Activated CD4-positive, alpha-beta memory T cell treated with anti-CD3 and anti-CD28 coated beads, Interleukin-2, amount 10 ng/mL, durations not matched to agents 7 days and 5 days (primary cell): ENCODE measurements at regions not wholly inside any gene's neighbourhood (a gene's known extent, or its start where the extent isn't known, plus 50 kb on each side); places are given as distances from the start of the nearest gene placed in this dataset.

Experiments
- CTCF ChIA-PET: fragments of 350-600 bp; sonication (Branson Sonifier 250); formaldehyde crosslinking; loops from one replicate; lab custom pipeline; 2021; ENCODE audit warnings: antibody characterized with exemption, inconsistent platforms; lab: Charles Lee
- POLR2A ChIA-PET: fragments of 350-600 bp; sonication (Branson Sonifier 250); formaldehyde crosslinking; loops from one replicate; lab custom pipeline; 2021; ENCODE audit warnings: antibody characterized with exemption; lab: Charles Lee
- DNase-seq: peaks from one replicate; pipeline ENCODE4 v3.0.0-alpha.2; 2020
- H3K27ac Mint-ChIP-seq: one replicate; pipeline ENCODE4 v1.8.0; 2021; ENCODE audit warnings: mild to moderate bottlenecking, mixed read lengths
- H3K27me3 Mint-ChIP-seq: one replicate; pipeline ENCODE4 v1.8.0; 2021; ENCODE audit warnings: mixed read lengths
- H3K36me3 Mint-ChIP-seq: one replicate; pipeline ENCODE4 v1.8.0; 2021; ENCODE audit warnings: low read depth, mixed read lengths
- H3K4me1 Mint-ChIP-seq: one replicate; pipeline ENCODE4 v1.8.0; 2021; ENCODE audit warnings: mixed read lengths
- H3K4me3 Mint-ChIP-seq: one replicate; pipeline ENCODE4 v1.8.0; 2021; ENCODE audit warnings: mild to moderate bottlenecking, mixed read lengths
- H3K9me3 Mint-ChIP-seq: one replicate; pipeline ENCODE4 v1.8.0; 2021; ENCODE audit warnings: mixed read lengths

DNA sequence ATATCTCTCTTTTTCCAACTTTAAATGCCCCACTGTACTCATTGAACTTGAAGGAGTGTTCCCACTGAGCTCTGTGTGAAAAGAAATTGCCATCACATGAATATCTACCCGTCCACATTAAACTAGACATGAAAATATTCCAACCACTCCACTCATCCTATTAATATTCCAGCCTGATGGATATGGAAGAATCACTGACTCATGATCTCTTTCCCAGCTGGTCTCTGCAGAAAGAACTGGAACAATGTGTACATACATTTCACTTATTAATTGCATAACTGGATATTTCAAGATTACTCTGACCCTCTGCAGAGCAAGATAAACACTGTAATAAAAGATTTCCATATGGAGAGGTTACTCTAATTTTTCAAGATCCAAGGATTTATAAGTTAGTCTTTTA is 711.1 kb upstream of the LRRC4C start:
- peaks cover 4% of the 10 kb centered on the region for H3K9me3 Mint-ChIP-seq

DNA sequence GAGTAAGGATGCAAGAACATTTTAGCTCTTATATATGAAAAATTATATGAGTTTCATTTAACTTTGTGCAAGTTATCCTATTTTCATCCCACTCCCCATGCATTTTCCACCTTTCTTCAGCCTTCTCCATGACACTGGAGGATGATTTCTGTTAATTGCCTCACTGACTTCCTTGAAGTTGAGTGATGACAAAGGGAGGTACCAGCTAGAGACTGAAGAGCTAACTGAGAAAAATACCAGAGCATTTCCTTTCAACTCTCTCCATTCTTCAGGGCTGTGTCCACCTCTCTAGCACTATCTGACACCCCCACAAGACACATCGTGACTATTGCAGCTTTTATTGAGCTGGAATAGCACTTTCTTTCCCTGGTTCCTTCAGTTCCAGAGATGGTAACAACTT is 711.6 kb upstream of the LRRC4C start:
- H3K4me1 Mint-ChIP-seq, result no peaks in the 10 kb centered on the region
- no peak overlapping the region for H3K27ac Mint-ChIP-seq
- no peak overlapping the region for H3K4me3 Mint-ChIP-seq
- H3K9me3 Mint-ChIP-seq, result peaks cover 4% of the 10 kb centered on the region
- no peak for DNase-seq
- no peaks in the 10 kb centered on the region for H3K36me3 Mint-ChIP-seq
- ChIA-PET POLR2A (no interaction called here), CTCF (no interaction called here)
- H3K27me3 Mint-ChIP-seq, result no peaks in the 10 kb centered on the region

More for the DNA sequence above, 711.1 kb upstream of the LRRC4C start:
- Mint-ChIP-seq H3K4me3 (no peak overlapping the region), H3K27ac (no peak overlapping the region), H3K4me1 (no peaks in the 10 kb centered on the region), H3K36me3 (no peaks in the 10 kb centered on the region), H3K27me3 (no peaks in the 10 kb centered on the region)
- ChIA-PET CTCF (no interaction called here), POLR2A (no interaction called here)
- DNase-seq, result no peak

DNA sequence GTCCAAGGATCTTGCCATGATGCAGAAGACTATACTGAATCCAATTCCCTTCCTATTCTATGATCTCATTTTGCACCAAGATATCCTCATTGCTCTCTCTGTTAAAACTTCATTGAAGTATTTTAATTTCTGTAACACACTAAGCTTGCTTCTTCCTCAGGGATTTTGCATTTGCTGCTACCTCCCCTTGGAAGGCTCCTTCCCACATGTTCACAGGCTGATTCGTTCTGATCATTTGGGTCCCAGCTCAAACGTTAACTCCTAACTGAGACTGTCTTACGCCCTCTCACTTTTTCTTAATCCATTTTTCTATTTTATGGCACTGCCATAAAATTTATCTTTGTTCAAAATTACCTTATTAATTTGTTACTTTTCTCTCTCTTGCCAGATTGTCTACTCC is 713.0 kb upstream of the LRRC4C start:
- no peak overlapping the region for H3K27ac Mint-ChIP-seq
- H3K27me3 Mint-ChIP-seq, result no peaks in the 10 kb centered on the region
- peaks cover 4% of the 10 kb centered on the region for H3K9me3 Mint-ChIP-seq
- POLR2A ChIA-PET, result no interaction called here
- no peaks in the 10 kb centered on the region for H3K36me3 Mint-ChIP-seq
- no peaks in the 10 kb centered on the region for H3K4me1 Mint-ChIP-seq
- DNase-seq, result no peak
- CTCF ChIA-PET, result no interaction called here
- H3K4me3 Mint-ChIP-seq, result no peak overlapping the region

- POLR2A ChIA-PET, result no interaction called here
- Mint-ChIP-seq H3K27ac (no peak overlapping the region), H3K27me3 (no peaks in the 10 kb centered on the region), H3K36me3 (no peaks in the 10 kb centered on the region), H3K4me1 (no peaks in the 10 kb centered on the region), H3K4me3 (no peak overlapping the region), H3K9me3 (no peaks in the 10 kb centered on the region)
- DNase-seq, result no peak
- CTCF ChIA-PET, result no interaction called here
These were observed 715.8 kb upstream of the LRRC4C start for GRCh38 chr11:42175203-42175602.

DNA sequence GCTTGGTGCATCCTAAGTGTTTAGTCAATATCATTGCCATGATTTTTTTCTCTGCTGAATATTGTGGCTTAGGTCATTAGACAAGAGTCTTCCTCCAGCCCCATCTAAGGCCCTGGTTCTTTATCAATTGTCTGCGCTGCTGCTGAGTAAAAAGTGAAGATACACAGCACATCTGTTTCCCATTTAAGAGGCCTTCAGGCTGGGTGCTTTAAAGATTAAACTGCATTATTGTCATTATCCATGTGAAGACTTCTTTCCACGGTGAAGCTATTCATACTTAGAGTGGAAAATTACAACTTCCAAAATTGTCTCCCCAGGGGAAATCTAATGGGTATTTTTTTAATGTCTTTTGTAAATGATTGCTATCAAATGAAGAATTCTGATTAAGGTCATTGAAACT is 719.8 kb upstream of the LRRC4C start:
- CTCF ChIA-PET, result no interaction called here
- no peak overlapping the region for H3K27ac Mint-ChIP-seq

GRCh38 chr11:42195289-42196013 is 736.0 kb upstream of the LRRC4C start:
- Mint-ChIP-seq H3K27ac (no peak overlapping the region), H3K9me3 (peaks cover 12% of the 10 kb centered on the region), H3K27me3 (no peaks in the 10 kb centered on the region), H3K36me3 (no peaks in the 10 kb centered on the region), H3K4me1 (no peaks in the 10 kb centered on the region), H3K4me3 (no peak overlapping the region)
- ChIA-PET POLR2A (no interaction called here), CTCF (no interaction called here)
- no peak for DNase-seq

More for the DNA sequence above, 719.8 kb upstream of the LRRC4C start:
- H3K4me1 Mint-ChIP-seq, result no peaks in the 10 kb centered on the region
- no peaks in the 10 kb centered on the region for H3K36me3 Mint-ChIP-seq
- H3K9me3 Mint-ChIP-seq, result no peaks in the 10 kb centered on the region
- H3K27me3 Mint-ChIP-seq, result no peaks in the 10 kb centered on the region
- H3K4me3 Mint-ChIP-seq, result no peak overlapping the region
- POLR2A ChIA-PET, result no interaction called here
- no peak for DNase-seq

- Mint-ChIP-seq H3K27ac (no peak overlapping the region), H3K36me3 (no peaks in the 10 kb centered on the region), H3K4me1 (no peaks in the 10 kb centered on the region), H3K9me3 (peaks cover 15% of the 10 kb centered on the region), H3K4me3 (no peak overlapping the region), H3K27me3 (no peaks in the 10 kb centered on the region)
- ChIA-PET CTCF (no interaction called here), POLR2A (no interaction called here)
- no peak for DNase-seq
These were observed 740.9 kb upstream of the LRRC4C start for GRCh38 chr11:42200311-42200710.

GRCh38 chr11:42201603-42202148 is 742.2 kb upstream of the LRRC4C start:
- H3K36me3 Mint-ChIP-seq, result no peaks in the 10 kb centered on the region
- no peaks in the 10 kb centered on the region for H3K4me1 Mint-ChIP-seq
- ChIA-PET POLR2A (no interaction called here), CTCF (no interaction called here)
- H3K9me3 Mint-ChIP-seq, result peaks cover 17% of the 10 kb centered on the region
- H3K27me3 Mint-ChIP-seq, result no peaks in the 10 kb centered on the region
- H3K27ac Mint-ChIP-seq, result no peak overlapping the region
- no peak overlapping the region for H3K4me3 Mint-ChIP-seq
- DNase-seq, result no peak

GRCh38 chr11:42205518-42205917 is 746.1 kb upstream of the LRRC4C start:
- H3K27me3 Mint-ChIP-seq, result no peaks in the 10 kb centered on the region
- no peaks in the 10 kb centered on the region for H3K36me3 Mint-ChIP-seq
- H3K4me3 Mint-ChIP-seq, result no peak overlapping the region
- ChIA-PET POLR2A (no interaction called here), CTCF (no interaction called here)
- peaks cover 12% of the 10 kb centered on the region for H3K9me3 Mint-ChIP-seq
- H3K4me1 Mint-ChIP-seq, result no peaks in the 10 kb centered on the region
- no peak for DNase-seq
- H3K27ac Mint-ChIP-seq, result no peak overlapping the region

DNA sequence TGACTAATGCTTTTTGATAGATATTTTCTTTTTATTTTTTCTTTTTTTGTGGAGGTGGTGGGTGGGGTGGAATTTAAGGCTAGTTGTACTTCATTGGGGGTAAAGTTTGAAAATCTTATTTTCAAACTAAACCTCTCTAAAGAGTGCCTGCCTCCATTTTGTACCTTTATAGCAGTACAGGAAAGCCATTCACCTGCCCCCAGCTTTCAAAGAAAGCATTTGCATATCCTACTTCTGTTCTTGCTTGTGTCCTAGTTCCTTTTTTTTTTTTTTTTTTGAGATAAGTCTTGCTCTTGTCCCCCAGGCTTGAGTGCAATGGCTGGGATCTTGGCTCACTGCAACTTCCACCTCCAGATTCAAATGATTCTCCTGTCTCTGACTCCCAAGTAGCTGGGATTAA is 766.2 kb upstream of the LRRC4C start:
- H3K4me1 Mint-ChIP-seq, result no peaks in the 10 kb centered on the region
- POLR2A ChIA-PET, result no interaction called here
- no peak for DNase-seq
- H3K27ac Mint-ChIP-seq, result no peak overlapping the region
- H3K36me3 Mint-ChIP-seq, result no peaks in the 10 kb centered on the region
- peaks cover 15% of the 10 kb centered on the region for H3K9me3 Mint-ChIP-seq
- no peaks in the 10 kb centered on the region for H3K27me3 Mint-ChIP-seq
- CTCF ChIA-PET, result interaction anchor here (0.7 kb wide), 1 partner anchor 106 kb away, joined by 4 read pairs; no protein-coding TSS in a partner anchor
- H3K4me3 Mint-ChIP-seq, result no peak overlapping the region

GRCh38 chr11:42232673-42233072 is 773.2 kb upstream of the LRRC4C start:
- DNase-seq, result no peak
- H3K4me3 Mint-ChIP-seq, result no peak overlapping the region
- no peaks in the 10 kb centered on the region for H3K36me3 Mint-ChIP-seq
- no peaks in the 10 kb centered on the region for H3K4me1 Mint-ChIP-seq
- ChIA-PET CTCF (no interaction called here), POLR2A (no interaction called here)
- no peak overlapping the region for H3K27ac Mint-ChIP-seq
- no peaks in the 10 kb centered on the region for H3K27me3 Mint-ChIP-seq
- H3K9me3 Mint-ChIP-seq, result peaks cover 2% of the 10 kb centered on the region

GRCh38 chr11:42234451-42234951 is 775.0 kb upstream of the LRRC4C start:
- Mint-ChIP-seq H3K9me3 (peaks cover 2% of the 10 kb centered on the region), H3K36me3 (no peaks in the 10 kb centered on the region), H3K4me1 (no peaks in the 10 kb centered on the region), H3K27me3 (no peaks in the 10 kb centered on the region), H3K4me3 (no peak overlapping the region), H3K27ac (no peak overlapping the region)
- DNase-seq, result no peak
- CTCF ChIA-PET, result no interaction called here
- POLR2A ChIA-PET, result no interaction called here

DNA sequence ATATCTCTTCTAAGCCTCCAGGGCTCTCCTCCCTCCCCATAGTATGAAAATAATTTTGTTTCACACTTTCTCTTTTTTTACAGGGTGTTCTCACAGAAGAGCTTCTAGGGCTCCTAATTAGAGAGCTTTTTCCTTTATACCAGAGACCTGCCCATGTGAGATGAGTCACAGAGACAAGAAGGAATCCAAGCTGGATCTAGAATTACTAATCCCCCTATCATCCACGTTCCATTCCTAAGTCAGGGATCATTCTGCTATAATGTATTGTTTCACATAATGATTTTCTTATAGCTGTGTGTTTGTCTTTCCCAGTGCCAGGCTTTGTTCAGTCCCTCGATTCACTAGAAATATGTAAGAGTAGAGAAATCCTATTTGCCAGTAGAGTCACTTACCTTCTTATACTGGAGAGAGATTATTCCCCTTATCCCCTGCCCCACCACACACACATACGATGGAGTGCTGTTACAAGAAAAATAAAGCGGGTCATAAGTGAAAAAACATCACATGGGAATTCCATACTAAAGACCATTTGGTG is 778.3 kb upstream of the LRRC4C start:
- no peak for DNase-seq
- Mint-ChIP-seq H3K27ac (no peak overlapping the region), H3K27me3 (no peaks in the 10 kb centered on the region), H3K9me3 (peaks cover 4% of the 10 kb centered on the region), H3K4me3 (no peak overlapping the region), H3K4me1 (no peaks in the 10 kb centered on the region), H3K36me3 (no peaks in the 10 kb centered on the region)
- ChIA-PET POLR2A (no interaction called here), CTCF (no interaction called here)

DNA sequence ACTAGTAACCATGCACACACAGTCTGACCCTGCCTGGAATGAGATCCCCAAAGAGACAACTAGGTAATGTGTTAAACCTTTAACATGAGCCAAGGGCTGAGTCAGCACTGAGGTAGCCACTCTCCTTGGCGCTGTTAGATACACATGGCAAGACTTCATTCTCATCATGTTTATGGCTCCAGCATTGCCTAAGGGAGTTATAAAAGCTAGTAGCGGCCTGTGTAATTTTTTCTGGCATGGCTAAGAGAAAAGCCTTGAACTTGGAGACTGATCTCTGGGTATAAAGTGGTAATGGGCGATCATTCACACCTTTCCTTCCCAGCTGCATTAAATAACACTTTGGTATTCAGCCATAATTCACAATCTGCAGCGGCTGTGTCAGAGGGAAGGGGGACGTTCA is 779.7 kb upstream of the LRRC4C start:
- Mint-ChIP-seq H3K36me3 (no peaks in the 10 kb centered on the region), H3K4me3 (no peak overlapping the region), H3K9me3 (peaks cover 4% of the 10 kb centered on the region), H3K27me3 (no peaks in the 10 kb centered on the region), H3K27ac (no peak overlapping the region), H3K4me1 (no peaks in the 10 kb centered on the region)
- DNase-seq, result no peak
- CTCF ChIA-PET, result no interaction called here
- POLR2A ChIA-PET, result no interaction called here
